Fibroblast of pulmonary artery (primary cell): ENCODE measurements at regions not wholly inside any gene's neighbourhood (a gene's known extent, or its start where the extent isn't known, plus 50 kb on each side); places are given as distances from the start of the nearest gene placed in this dataset.
A peak's percentile ranks its signal among the peaks of the same experiment; 100 is the strongest.

Experiments
- DNase-seq: peaks from one replicate; pipeline ENCODE4 v3.0.0-alpha.2; 2010; ENCODE audit warnings: low read depth
- H3K4me3 ChIP-seq: replicated peaks from 2 replicates; pipeline ENCODE4 v1.5.1; 2011; ENCODE audit warnings: low read depth, mild to moderate bottlenecking, control low read depth, low read length, moderate library complexity
- CTCF ChIP-seq: IDR thresholded peaks from 2 replicates; pipeline ENCODE4 v1.5.1; 2011; ENCODE audit warnings: mild to moderate bottlenecking, control low read depth, low read length, inconsistent platforms; ENCODE audit errors: missing control alignments

DNA sequence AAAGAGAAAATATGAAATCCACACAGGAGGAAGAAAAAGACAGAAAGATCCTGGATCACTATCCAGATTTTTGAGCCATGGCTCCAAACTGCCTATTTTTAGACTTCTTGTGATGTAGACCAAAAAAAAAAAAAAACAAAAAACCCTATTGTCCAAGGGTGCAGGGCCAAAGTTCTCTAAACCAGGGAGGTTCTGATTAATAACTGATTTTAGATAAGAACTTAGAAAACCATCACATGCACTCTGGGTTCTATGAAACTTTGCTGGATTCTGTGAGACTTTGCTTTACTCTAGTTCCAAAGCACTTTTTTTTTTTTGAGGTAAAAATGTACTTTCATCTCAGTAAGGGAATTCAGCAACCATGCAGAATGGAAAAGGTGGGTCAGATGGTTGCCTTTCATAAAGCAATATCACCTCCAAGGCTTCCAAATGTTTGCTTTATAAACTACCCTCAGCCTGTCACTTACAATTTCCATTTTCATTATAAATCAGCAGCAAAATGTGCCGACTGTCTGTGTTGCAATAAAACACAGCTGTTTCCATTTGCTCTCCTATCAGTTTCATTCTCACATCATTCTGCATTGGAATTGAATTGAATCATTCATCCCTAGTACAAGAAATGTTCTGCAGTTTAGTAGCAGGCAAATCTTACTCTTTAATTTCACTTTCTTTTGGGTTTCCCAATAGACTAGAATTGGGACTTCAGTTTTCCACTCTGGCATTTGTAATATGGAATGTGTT lies 1584.3 kb upstream of the RAG2 start:
- no peak for TF ChIP-seq CTCF
- peak; percentile 66 for DNase-seq

DNA sequence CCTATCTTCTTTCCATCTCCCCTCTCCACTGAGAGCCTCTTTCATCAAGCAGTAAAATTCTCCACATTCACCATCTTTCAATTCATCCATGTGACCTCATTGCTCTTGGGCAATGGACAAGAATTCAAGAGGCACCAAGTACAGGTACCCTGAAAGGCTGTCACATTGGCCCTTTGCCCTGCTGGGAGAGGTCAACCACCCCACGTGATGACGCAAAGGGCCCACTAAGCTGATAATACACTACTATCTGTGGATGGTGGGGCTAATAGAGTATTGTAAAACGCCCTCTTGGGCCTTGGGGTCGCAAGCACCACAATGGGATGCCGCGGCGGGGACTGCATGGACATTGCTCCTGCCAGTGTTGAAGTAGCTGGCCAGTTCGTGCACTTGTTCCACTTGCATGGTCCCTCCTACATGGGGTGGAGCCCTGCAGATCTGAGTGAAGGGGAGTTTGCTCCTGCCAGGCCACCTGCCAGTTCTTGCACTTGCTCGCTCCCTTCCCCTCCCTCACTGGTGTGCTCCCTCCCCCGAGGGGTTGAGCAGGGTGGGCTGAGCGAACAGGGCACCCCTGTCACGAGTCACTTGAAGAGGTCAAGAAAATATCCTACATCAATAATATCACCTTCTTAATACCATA lies 1578.8 kb upstream of the RAG2 start:
- DNase-seq: no peak
- H3K4me3 ChIP-seq: no peak overlapping the region
- no peak for TF ChIP-seq CTCF

More for the DNA sequence above, 1584.3 kb upstream of the RAG2 start:
- no peak overlapping the region for H3K4me3 ChIP-seq

DNA sequence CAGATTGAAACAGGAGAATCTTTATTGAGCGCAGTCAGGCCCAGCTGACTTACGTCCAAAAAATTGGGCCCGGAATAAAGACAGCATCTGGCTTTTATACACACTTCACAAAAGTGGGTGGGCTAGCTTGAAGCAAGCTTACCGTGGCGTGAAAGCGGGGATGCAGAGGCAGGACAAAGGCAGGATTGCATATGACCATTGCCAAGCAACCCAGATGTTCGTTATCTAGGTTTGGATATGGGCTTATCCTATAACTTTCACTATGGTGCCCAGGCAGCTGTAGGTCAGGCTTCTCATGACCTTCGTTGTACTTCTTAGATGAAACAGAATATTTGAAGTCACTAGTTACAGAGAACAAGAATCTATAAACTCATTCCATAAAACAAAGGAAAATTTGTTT lies 1575.6 kb upstream of the RAG2 start:
- no peak overlapping the region for H3K4me3 ChIP-seq
- TF ChIP-seq CTCF: no peak
- peak; percentile 58 for DNase-seq

GRCh38 chr11:38169286-38169685 lies 1571.2 kb upstream of the RAG2 start:
- TF ChIP-seq CTCF: no peak
- peak; percentile 84 for DNase-seq
- H3K4me3 ChIP-seq: no peak overlapping the region

GRCh38 chr11:38163526-38163925 lies 1565.5 kb upstream of the RAG2 start:
- no peak for DNase-seq
- H3K4me3 ChIP-seq: no peak overlapping the region
- no peak for TF ChIP-seq CTCF

GRCh38 chr11:38160433-38160832 lies 1562.4 kb upstream of the RAG2 start:
- DNase-seq: no peak
- TF ChIP-seq CTCF: no peak
- H3K4me3 ChIP-seq: no peak overlapping the region
